Coronary artery (tissue), 2 donors: ENCODE measurements at regions not wholly inside any gene's neighbourhood (a gene's known extent, or its start where the extent isn't known, plus 50 kb on each side); places are given as distances from the start of the nearest gene placed in this dataset.

Experiments used
- DNase-seq: peaks from one replicate; pipeline ENCODE4 v3.0.0-alpha.2; 2017; ENCODE audit warnings: low spot score
- H3K27ac ChIP-seq, 2 donors: fragments of 200-600 bp; sonication (generic); one replicate each; pipeline ENCODE4 v1.5.1; 2016 to 2019
- H3K4me3 ChIP-seq: fragments of 200-600 bp; sonication (generic); 2 replicates; pipeline ENCODE4 v1.5.1; 2016; ENCODE audit warnings: mild to moderate bottlenecking, moderate library complexity
- TF ChIP-seq, protein P1 (sequence below): fragments of 200-600 bp; sonication (generic); IDR thresholded peaks from one replicate; pipeline ENCODE4 v1.5.1; 2019; ENCODE audit warnings: antibody characterized with exemption

GRCh38 chr3:147471741-147472140, 62.6 kb downstream of the ZIC1 start:
- DNase-seq: no peak
- TF ChIP-seq, protein P1, sequence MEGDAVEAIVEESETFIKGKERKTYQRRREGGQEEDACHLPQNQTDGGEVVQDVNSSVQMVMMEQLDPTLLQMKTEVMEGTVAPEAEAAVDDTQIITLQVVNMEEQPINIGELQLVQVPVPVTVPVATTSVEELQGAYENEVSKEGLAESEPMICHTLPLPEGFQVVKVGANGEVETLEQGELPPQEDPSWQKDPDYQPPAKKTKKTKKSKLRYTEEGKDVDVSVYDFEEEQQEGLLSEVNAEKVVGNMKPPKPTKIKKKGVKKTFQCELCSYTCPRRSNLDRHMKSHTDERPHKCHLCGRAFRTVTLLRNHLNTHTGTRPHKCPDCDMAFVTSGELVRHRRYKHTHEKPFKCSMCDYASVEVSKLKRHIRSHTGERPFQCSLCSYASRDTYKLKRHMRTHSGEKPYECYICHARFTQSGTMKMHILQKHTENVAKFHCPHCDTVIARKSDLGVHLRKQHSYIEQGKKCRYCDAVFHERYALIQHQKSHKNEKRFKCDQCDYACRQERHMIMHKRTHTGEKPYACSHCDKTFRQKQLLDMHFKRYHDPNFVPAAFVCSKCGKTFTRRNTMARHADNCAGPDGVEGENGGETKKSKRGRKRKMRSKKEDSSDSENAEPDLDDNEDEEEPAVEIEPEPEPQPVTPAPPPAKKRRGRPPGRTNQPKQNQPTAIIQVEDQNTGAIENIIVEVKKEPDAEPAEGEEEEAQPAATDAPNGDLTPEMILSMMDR: no peak
- no peak overlapping the region for H3K4me3 ChIP-seq
- no peak overlapping the region for H3K27ac ChIP-seq

DNA sequence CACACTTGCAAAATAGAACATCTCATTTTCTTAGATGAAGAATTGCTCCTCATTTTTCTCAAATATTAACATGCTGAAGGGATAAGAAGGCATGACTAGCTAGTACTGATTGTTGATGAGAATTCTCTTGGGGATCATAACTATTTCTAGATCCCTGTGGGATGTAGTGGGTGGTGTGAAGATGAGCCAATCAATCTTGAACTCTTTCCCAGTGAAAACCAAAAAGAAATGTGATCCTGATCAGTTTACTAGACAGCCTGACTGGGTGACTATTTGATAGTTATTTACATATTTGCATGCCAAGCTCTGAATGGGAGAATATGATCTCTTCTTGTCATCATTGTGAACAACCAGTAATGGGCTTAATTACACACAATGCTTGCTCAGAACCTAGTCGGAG, 63.7 kb downstream of the ZIC1 start:
- Histone ChIP-seq H3K27ac (no peak overlapping the region), H3K4me3 (no peak overlapping the region)
- TF ChIP-seq, protein P1: no peak
- DNase-seq: no peak

DNA sequence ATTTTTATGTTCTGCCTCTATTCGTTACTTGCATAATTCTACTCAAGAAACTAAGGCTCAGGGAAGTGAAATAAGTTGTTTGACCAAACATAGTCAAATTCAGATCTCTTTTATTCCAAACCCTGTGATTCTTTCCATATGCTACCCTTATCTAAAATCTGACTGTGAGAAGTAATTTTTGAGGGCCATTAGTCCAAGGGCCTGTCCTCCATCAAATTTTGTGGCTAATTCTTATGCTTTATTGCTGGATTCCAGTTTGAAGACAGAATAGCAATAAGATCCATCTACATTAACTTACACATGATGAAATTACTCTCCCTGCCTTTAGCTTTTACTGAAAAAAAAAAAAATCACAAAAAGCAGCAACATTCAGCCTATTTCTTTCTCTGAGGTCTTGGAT, 74.0 kb downstream of the ZIC1 start:
- Histone ChIP-seq H3K27ac (no peak overlapping the region), H3K4me3 (no peak overlapping the region)
- TF ChIP-seq, protein P1: no peak
- DNase-seq: no peak

- DNase-seq: no peak
- TF ChIP-seq, protein P1: no peak
- Histone ChIP-seq H3K4me3 (no peak overlapping the region), H3K27ac (no peak overlapping the region)
These were observed 74.4 kb downstream of the ZIC1 start for GRCh38 chr3:147483578-147483977.

DNA sequence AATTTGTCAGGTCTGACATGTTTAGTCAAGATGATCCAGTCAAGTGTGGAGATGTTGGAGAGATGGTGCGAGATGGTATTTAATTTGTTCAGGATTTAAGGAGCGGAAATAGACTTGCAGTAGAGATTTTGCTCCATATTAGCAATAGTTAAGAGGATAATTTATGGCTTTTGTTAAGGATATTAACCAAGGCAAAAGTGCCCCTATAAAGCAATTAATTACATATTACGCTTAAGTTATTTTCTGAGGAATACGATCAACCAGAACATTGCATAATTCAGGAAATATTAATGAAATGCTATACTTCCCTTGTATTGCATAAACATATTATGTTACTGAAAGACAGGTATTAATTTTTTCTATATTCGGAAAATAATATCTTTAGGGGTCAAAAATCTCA, 83.9 kb downstream of the ZIC1 start:
- Histone ChIP-seq H3K4me3 (no peak overlapping the region), H3K27ac (no peak overlapping the region)
- TF ChIP-seq, protein P1: no peak
- DNase-seq: no peak

- TF ChIP-seq, protein P1: no peak
- no peak for DNase-seq
- H3K27ac ChIP-seq: no peak overlapping the region
- no peak overlapping the region for H3K4me3 ChIP-seq
These were observed 84.5 kb downstream of the ZIC1 start for GRCh38 chr3:147493666-147494065.

GRCh38 chr3:147497286-147497685, 88.1 kb downstream of the ZIC1 start:
- Histone ChIP-seq H3K27ac (no peak overlapping the region), H3K4me3 (no peak overlapping the region)
- DNase-seq: no peak
- TF ChIP-seq, protein P1: no peak
